Neural cell (in vitro differentiated cells): ENCODE measurements at regions not wholly inside any gene's neighbourhood (a gene's known extent, or its start where the extent isn't known, plus 50 kb on each side); places are given as distances from the start of the nearest gene placed in this dataset.

ENCODE experiments used
- H2AFZ ChIP-seq: fragments of 200-600, 300-800 bp; sonication (generic), shearing (Covaris generic); 2 replicates; pipeline ENCODE4 v1.6.0; 2014; ENCODE audit warnings: low read depth, mild to moderate bottlenecking, antibody characterized with exemption, low read length, moderate library complexity
- H3F3A ChIP-seq: fragments of 200-600 bp; shearing (Covaris generic); 2 replicates; pipeline ENCODE4 v1.6.1; 2016; ENCODE audit warnings: mild to moderate bottlenecking, moderate library complexity, mixed read lengths, antibody characterized with exemption, low read length; ENCODE audit not compliant: insufficient read depth, poor library complexity, severe bottlenecking
- H3K27ac ChIP-seq: fragments of 200-600, 300-800 bp; sonication (generic), shearing (Covaris generic); 2 replicates; pipeline ENCODE4 v1.5.1; 2014; ENCODE audit warnings: mild to moderate bottlenecking, low read length, moderate library complexity
- H3K27me3 ChIP-seq: fragments of 300-800, 200-600 bp; sonication (generic), shearing (Covaris generic); 2 replicates; pipeline ENCODE4 v1.6.0; 2014; ENCODE audit warnings: mild to moderate bottlenecking, low read depth, low read length, moderate library complexity; ENCODE audit not compliant: insufficient read depth
- H3K36me3 ChIP-seq: fragments of 300-800, 200-600 bp; sonication (generic), shearing (Covaris generic); 2 replicates; pipeline ENCODE4 v1.5.1; 2014; ENCODE audit warnings: mild to moderate bottlenecking, antibody characterized with exemption, low read length, moderate library complexity; ENCODE audit not compliant: insufficient read depth
- H3K4me2 ChIP-seq: fragments of 300-800, 200-600 bp; sonication (generic), shearing (Covaris generic); 2 replicates; pipeline ENCODE4 v1.6.0; 2014; ENCODE audit warnings: mild to moderate bottlenecking, low read length
- H3K4me3 ChIP-seq: fragments of 300-800, 200-600 bp; sonication (generic), shearing (Covaris generic); 2 replicates; pipeline ENCODE4 v1.5.1; 2014; ENCODE audit warnings: mild to moderate bottlenecking, low read length, moderate library complexity
- H3K79me2 ChIP-seq: fragments of 200-600 bp; shearing (Covaris generic); replicated peaks from 2 replicates; pipeline ENCODE4 v1.6.0; 2014; ENCODE audit warnings: mild to moderate bottlenecking, low read length, moderate library complexity; ENCODE audit not compliant: insufficient read depth
- H3K9ac ChIP-seq: fragments of 300-800, 200-600 bp; sonication (generic), shearing (Covaris generic); 2 replicates; pipeline ENCODE4 v1.6.1; 2016; ENCODE audit warnings: mild to moderate bottlenecking, low read length, mixed read lengths
- H3K9me2 ChIP-seq: fragments of 200-600 bp; shearing (Covaris generic); 2 replicates; pipeline ENCODE4 v1.6.1; 2016; ENCODE audit warnings: mild to moderate bottlenecking, low read length, mixed read lengths; ENCODE audit not compliant: insufficient read depth
- H3K9me3 ChIP-seq: fragments of 200-600, 300-800 bp; sonication (generic), shearing (Covaris generic); 2 replicates; pipeline ENCODE4 v1.6.1; 2016; ENCODE audit warnings: mild to moderate bottlenecking, mixed run types, low read length, moderate library complexity, mixed read lengths
- H4K20me1 ChIP-seq: fragments of 200-600 bp; shearing (Covaris generic); 2 replicates; pipeline ENCODE4 v1.6.1; 2016; ENCODE audit warnings: mild to moderate bottlenecking, mixed run types; ENCODE audit not compliant: insufficient read depth
- EP300 ChIP-seq: fragments of 450-650 bp; conservative IDR thresholded peaks from 2 replicates; pipeline ENCODE4 v1.6.1; 2014; ENCODE audit warnings: antibody characterized with exemption, mild to moderate bottlenecking, moderate library complexity; ENCODE audit not compliant: poor library complexity, severe bottlenecking
- EZH2 ChIP-seq: fragments of 200-600, 300-800 bp; shearing (Covaris generic), sonication (generic); IDR thresholded peaks from 2 replicates; pipeline ENCODE4 v1.6.1; 2014; ENCODE audit warnings: antibody characterized with exemption, low read length, borderline replicate concordance, mild to moderate bottlenecking; ENCODE audit not compliant: insufficient read depth, poor library complexity, severe bottlenecking
- MXI1 ChIP-seq: fragments of 450-650 bp; conservative IDR thresholded peaks from 2 replicates; pipeline ENCODE4 v1.6.1; 2014; ENCODE audit warnings: antibody characterized with exemption, mild to moderate bottlenecking; ENCODE audit not compliant: poor library complexity, severe bottlenecking
- POLR2AphosphoS5 ChIP-seq: IDR thresholded peaks from 2 replicates; pipeline ENCODE4 v1.6.1; 2012
- RAD21 ChIP-seq: fragments of 450-650 bp; conservative IDR thresholded peaks from 2 replicates; pipeline ENCODE4 v1.6.1; 2014; ENCODE audit warnings: antibody characterized with exemption, mild to moderate bottlenecking, moderate library complexity
- SMC3 ChIP-seq: fragments of 450-650 bp; conservative IDR thresholded peaks from 2 replicates; pipeline ENCODE4 v1.6.1; 2014; ENCODE audit warnings: antibody characterized with exemption, mild to moderate bottlenecking, moderate library complexity; ENCODE audit not compliant: poor library complexity
- TAF1 ChIP-seq: IDR thresholded peaks from 2 replicates; pipeline ENCODE4 v1.6.1; 2012; ENCODE audit warnings: low read depth
- TF ChIP-seq, protein P1 (sequence below): IDR thresholded peaks from 2 replicates; pipeline ENCODE4 v1.6.1; 2012; ENCODE audit warnings: borderline replicate concordance
- TF ChIP-seq, protein P2 (sequence below): fragments of 450-650 bp; IDR thresholded peaks from 2 replicates; pipeline ENCODE4 v1.5.1; 2014; ENCODE audit warnings: antibody characterized with exemption, mild to moderate bottlenecking, moderate library complexity; ENCODE audit not compliant: poor library complexity, severe bottlenecking

DNA sequence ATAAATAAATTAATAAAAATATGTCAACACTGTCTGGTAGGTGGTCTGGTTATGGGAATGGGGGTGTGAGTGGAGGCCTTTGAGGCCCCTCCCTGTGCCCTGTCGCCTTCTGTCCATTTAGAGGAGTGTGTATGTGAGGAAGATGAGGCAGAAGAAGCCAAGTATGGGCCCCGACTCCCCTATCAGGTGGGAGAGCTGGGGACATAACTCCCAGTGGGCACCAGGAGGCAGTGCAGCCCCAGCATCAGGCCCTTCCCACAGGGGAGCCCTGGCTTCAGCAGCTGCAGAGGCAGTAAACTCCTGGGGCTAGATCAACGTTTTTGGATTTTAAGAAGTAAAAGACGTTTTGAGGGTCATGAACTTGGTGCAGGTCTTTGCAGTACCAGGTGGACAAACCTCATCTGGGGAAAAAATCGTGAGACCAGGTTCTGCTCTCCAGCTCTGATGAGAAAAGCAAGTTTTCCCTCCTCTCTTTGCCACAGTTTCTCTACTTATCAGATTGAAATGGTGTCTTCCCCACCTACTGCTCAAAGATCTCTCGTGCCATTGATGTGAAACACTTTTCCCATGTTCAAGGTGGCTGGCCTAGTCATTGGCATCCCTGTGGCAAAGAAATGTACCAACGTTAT is 167.8 kb upstream of the EEPD1 start:
- H3K27me3 ChIP-seq, result no peaks in the 10 kb centered on the region

DNA sequence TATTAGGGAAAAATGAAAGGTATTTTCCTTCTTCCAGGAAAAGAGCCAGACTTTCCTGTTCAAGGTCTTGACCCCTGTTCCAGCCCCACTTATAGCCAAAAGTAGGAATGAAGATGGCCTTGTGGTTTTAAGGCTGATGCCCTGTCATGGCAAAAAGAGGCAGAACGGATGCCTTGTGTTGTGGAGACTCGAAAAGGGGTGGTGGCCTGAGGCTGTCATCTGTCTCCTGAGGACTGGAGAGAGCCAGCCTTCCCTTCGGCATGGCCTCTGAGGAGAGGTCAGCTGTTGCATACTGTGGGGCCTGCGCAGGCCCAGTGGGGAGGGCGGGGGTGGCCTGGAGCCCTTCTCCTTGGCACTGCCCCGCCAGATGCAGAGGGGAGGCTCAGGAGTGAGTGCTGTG is 166.0 kb upstream of the EEPD1 start:
- no peak overlapping the region for H3K4me2 ChIP-seq
- H3K4me3 ChIP-seq, result no peak overlapping the region
- no peaks in the 10 kb centered on the region for H4K20me1 ChIP-seq
- H3F3A ChIP-seq, result no peaks in the 10 kb centered on the region
- H2AFZ ChIP-seq, result no peak overlapping the region
- H3K36me3 ChIP-seq, result no peaks in the 10 kb centered on the region
- H3K9me3 ChIP-seq, result no peaks in the 10 kb centered on the region
- TF ChIP-seq, protein P1, sequence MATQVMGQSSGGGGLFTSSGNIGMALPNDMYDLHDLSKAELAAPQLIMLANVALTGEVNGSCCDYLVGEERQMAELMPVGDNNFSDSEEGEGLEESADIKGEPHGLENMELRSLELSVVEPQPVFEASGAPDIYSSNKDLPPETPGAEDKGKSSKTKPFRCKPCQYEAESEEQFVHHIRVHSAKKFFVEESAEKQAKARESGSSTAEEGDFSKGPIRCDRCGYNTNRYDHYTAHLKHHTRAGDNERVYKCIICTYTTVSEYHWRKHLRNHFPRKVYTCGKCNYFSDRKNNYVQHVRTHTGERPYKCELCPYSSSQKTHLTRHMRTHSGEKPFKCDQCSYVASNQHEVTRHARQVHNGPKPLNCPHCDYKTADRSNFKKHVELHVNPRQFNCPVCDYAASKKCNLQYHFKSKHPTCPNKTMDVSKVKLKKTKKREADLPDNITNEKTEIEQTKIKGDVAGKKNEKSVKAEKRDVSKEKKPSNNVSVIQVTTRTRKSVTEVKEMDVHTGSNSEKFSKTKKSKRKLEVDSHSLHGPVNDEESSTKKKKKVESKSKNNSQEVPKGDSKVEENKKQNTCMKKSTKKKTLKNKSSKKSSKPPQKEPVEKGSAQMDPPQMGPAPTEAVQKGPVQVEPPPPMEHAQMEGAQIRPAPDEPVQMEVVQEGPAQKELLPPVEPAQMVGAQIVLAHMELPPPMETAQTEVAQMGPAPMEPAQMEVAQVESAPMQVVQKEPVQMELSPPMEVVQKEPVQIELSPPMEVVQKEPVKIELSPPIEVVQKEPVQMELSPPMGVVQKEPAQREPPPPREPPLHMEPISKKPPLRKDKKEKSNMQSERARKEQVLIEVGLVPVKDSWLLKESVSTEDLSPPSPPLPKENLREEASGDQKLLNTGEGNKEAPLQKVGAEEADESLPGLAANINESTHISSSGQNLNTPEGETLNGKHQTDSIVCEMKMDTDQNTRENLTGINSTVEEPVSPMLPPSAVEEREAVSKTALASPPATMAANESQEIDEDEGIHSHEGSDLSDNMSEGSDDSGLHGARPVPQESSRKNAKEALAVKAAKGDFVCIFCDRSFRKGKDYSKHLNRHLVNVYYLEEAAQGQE, result no peak
- no peak for TF ChIP-seq RAD21
- TF ChIP-seq MXI1, result no peak
- TF ChIP-seq EP300, result no peak
- no peak for TF ChIP-seq TAF1
- no peaks in the 10 kb centered on the region for H3K27me3 ChIP-seq
- no peaks in the 10 kb centered on the region for H3K79me2 ChIP-seq
- no peaks in the 10 kb centered on the region for H3K9me2 ChIP-seq
- no peak overlapping the region for H3K9ac ChIP-seq
- H3K27ac ChIP-seq, result no peak overlapping the region

More for the DNA sequence above, 167.8 kb upstream of the EEPD1 start:
- Histone ChIP-seq H3K27ac (no peak overlapping the region), H3K9ac (no peak overlapping the region), H2AFZ (no peak overlapping the region), H4K20me1 (no peaks in the 10 kb centered on the region), H3K9me2 (no peaks in the 10 kb centered on the region), H3K79me2 (no peaks in the 10 kb centered on the region), H3K36me3 (no peaks in the 10 kb centered on the region), H3K9me3 (no peaks in the 10 kb centered on the region), H3K4me3 (no peak overlapping the region), H3F3A (no peaks in the 10 kb centered on the region), H3K4me2 (no peak overlapping the region)
- TF ChIP-seq, protein P1, result no peak
- TF ChIP-seq EZH2 (no peak), RAD21 (peak; percentile 95), POLR2AphosphoS5 (no peak), MXI1 (no peak), SMC3 (peak; percentile 98), TAF1 (no peak), EP300 (no peak)
- TF ChIP-seq, protein P2, sequence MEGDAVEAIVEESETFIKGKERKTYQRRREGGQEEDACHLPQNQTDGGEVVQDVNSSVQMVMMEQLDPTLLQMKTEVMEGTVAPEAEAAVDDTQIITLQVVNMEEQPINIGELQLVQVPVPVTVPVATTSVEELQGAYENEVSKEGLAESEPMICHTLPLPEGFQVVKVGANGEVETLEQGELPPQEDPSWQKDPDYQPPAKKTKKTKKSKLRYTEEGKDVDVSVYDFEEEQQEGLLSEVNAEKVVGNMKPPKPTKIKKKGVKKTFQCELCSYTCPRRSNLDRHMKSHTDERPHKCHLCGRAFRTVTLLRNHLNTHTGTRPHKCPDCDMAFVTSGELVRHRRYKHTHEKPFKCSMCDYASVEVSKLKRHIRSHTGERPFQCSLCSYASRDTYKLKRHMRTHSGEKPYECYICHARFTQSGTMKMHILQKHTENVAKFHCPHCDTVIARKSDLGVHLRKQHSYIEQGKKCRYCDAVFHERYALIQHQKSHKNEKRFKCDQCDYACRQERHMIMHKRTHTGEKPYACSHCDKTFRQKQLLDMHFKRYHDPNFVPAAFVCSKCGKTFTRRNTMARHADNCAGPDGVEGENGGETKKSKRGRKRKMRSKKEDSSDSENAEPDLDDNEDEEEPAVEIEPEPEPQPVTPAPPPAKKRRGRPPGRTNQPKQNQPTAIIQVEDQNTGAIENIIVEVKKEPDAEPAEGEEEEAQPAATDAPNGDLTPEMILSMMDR, result peak; percentile 86
